ENCODE measurements at regions not wholly inside any gene's neighbourhood (a gene's known extent, or its start where the extent isn't known, plus 50 kb on each side); places are given as distances from the start of the nearest gene placed in this dataset.
"Not testable (repeated sequence)": the region's sequence is repeated elsewhere in the genome, so short reads cannot be mapped to it uniquely, and the experiment has no call there.

DNA sequence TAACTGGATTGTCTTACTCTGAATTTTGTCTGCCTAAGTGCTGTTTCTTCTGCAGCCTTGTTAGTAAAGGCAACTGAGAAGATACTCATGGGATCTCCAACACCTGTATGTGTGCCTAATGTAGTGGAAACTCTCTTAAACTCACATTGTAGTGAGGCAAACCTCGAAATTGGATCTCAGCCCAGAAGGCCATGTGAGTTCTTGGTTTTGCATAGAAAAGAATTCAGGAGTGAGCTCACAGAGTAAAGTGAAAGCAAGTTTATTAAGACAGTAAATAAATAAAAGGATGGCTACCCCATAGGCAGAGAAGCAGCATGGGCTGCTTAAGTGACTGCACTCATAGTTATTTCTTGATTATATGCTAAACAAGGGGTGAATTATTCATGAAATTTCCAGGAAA is 1344.7 kb downstream of the NCAM2 start:
- Histone ChIP-seq H3K79me2 (ENCODE audit: control insufficient read depth, insufficient read depth, low read length, unreplicated experiment) (no peaks in the 10 kb centered on the region), H3K27me3 (ENCODE audit: insufficient read depth, low read length) (no peaks in the 10 kb centered on the region), H3K4me3 (ENCODE audit: low read depth, low read length) (no peak overlapping the region), H3K36me3 (ENCODE audit: insufficient read depth, low read length) (no peaks in the 10 kb centered on the region), H3K27ac (ENCODE audit: low read depth, low read length) (no peak overlapping the region), H3K4me1 (ENCODE audit: control insufficient read depth, insufficient read depth, low read length, unreplicated experiment) (no peaks in the 10 kb centered on the region), H2AFZ (ENCODE audit: low read length, unreplicated experiment) (no peak overlapping the region)

GRCh38 chr21:22343303-22343702 is 1345.1 kb downstream of the NCAM2 start:
- Histone ChIP-seq H3K36me3 (ENCODE audit: insufficient read depth, low read length) (no peaks in the 10 kb centered on the region), H3K27ac (ENCODE audit: low read depth, low read length) (no peak overlapping the region), H3K4me3 (ENCODE audit: low read depth, low read length) (no peak overlapping the region), H3K27me3 (ENCODE audit: insufficient read depth, low read length) (no peaks in the 10 kb centered on the region), H3K79me2 (ENCODE audit: control insufficient read depth, insufficient read depth, low read length, unreplicated experiment) (no peaks in the 10 kb centered on the region), H2AFZ (ENCODE audit: low read length, unreplicated experiment) (no peak overlapping the region), H3K4me1 (ENCODE audit: control insufficient read depth, insufficient read depth, low read length, unreplicated experiment) (no peaks in the 10 kb centered on the region)

- Histone ChIP-seq H3K36me3 (ENCODE audit: insufficient read depth, low read length) (no peaks in the 10 kb centered on the region), H3K4me3 (ENCODE audit: low read depth, low read length) (no peak overlapping the region), H3K27ac (ENCODE audit: low read depth, low read length) (no peak overlapping the region), H3K4me1 (ENCODE audit: control insufficient read depth, insufficient read depth, low read length, unreplicated experiment) (no peaks in the 10 kb centered on the region), H2AFZ (ENCODE audit: low read length, unreplicated experiment) (no peak overlapping the region), H3K79me2 (ENCODE audit: control insufficient read depth, insufficient read depth, low read length, unreplicated experiment) (no peaks in the 10 kb centered on the region), H3K27me3 (ENCODE audit: insufficient read depth, low read length) (no peaks in the 10 kb centered on the region)
Observed at GRCh38 chr21:22343721-22344120, 1345.5 kb downstream of the NCAM2 start.

- no peaks in the 10 kb centered on the region for H3K27me3 ChIP-seq (ENCODE audit: insufficient read depth, low read length)
- no peaks in the 10 kb centered on the region for H3K4me1 ChIP-seq (ENCODE audit: control insufficient read depth, insufficient read depth, low read length, unreplicated experiment)
- no peak overlapping the region for H3K27ac ChIP-seq (ENCODE audit: low read depth, low read length)
- H3K36me3 ChIP-seq (ENCODE audit: insufficient read depth, low read length), result no peaks in the 10 kb centered on the region
- H3K79me2 ChIP-seq (ENCODE audit: control insufficient read depth, insufficient read depth, low read length, unreplicated experiment), result no peaks in the 10 kb centered on the region
- no peak overlapping the region for H2AFZ ChIP-seq (ENCODE audit: low read length, unreplicated experiment)
- no peak overlapping the region for H3K4me3 ChIP-seq (ENCODE audit: low read depth, low read length)
Observed at GRCh38 chr21:22345624-22346023, 1347.4 kb downstream of the NCAM2 start.

- Histone ChIP-seq H3K27ac (ENCODE audit: low read depth, low read length) (no peak overlapping the region), H2AFZ (ENCODE audit: low read length, unreplicated experiment) (no peak overlapping the region), H3K27me3 (ENCODE audit: insufficient read depth, low read length) (no peaks in the 10 kb centered on the region)
Observed at GRCh38 chr21:22346576-22346975, 1348.4 kb downstream of the NCAM2 start.

DNA sequence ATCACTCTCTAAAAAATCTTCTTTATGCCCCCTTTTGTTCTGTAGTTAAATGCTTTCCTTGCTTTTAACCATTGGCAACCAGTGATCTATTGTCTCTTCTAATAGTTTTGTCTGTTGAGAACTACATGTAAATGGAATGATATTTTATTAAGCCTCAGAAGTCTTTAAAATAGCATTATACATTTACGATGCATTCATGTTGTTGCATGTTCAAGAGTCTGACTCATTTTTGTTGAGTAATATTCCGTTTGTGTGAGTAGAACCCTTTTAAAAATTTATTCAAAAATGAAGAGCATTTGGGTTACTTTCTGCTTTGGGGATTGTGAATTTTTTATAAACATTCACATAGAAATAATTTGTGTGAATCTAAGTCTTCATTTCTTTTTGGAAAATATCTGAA is 1352.9 kb downstream of the NCAM2 start:
- Histone ChIP-seq H3K27me3 (ENCODE audit: insufficient read depth, low read length) (no peaks in the 10 kb centered on the region), H3K27ac (ENCODE audit: low read depth, low read length) (no peak overlapping the region), H3K4me1 (ENCODE audit: control insufficient read depth, insufficient read depth, low read length, unreplicated experiment) (no peaks in the 10 kb centered on the region), H3K4me3 (ENCODE audit: low read depth, low read length) (no peak overlapping the region), H2AFZ (ENCODE audit: low read length, unreplicated experiment) (no peak overlapping the region), H3K36me3 (ENCODE audit: insufficient read depth, low read length) (no peaks in the 10 kb centered on the region), H3K79me2 (ENCODE audit: control insufficient read depth, insufficient read depth, low read length, unreplicated experiment) (no peaks in the 10 kb centered on the region)

More at GRCh38 chr21:22346576-22346975, 1348.4 kb downstream of the NCAM2 start:
- Histone ChIP-seq H3K36me3 (ENCODE audit: insufficient read depth, low read length) (no peaks in the 10 kb centered on the region), H3K79me2 (ENCODE audit: control insufficient read depth, insufficient read depth, low read length, unreplicated experiment) (no peaks in the 10 kb centered on the region), H3K4me1 (ENCODE audit: control insufficient read depth, insufficient read depth, low read length, unreplicated experiment) (no peaks in the 10 kb centered on the region), H3K4me3 (ENCODE audit: low read depth, low read length) (no peak overlapping the region)

- H3K79me2 ChIP-seq (ENCODE audit: control insufficient read depth, insufficient read depth, low read length, unreplicated experiment), result no peaks in the 10 kb centered on the region
- H3K4me1 ChIP-seq (ENCODE audit: control insufficient read depth, insufficient read depth, low read length, unreplicated experiment), result no peaks in the 10 kb centered on the region
- H3K36me3 ChIP-seq (ENCODE audit: insufficient read depth, low read length), result no peaks in the 10 kb centered on the region
- H3K27ac ChIP-seq (ENCODE audit: low read depth, low read length), result no peak overlapping the region
- no peaks in the 10 kb centered on the region for H3K27me3 ChIP-seq (ENCODE audit: insufficient read depth, low read length)
- no peak overlapping the region for H3K4me3 ChIP-seq (ENCODE audit: low read depth, low read length)
- no peak overlapping the region for H2AFZ ChIP-seq (ENCODE audit: low read length, unreplicated experiment)
Observed at GRCh38 chr21:22352088-22352487, 1353.9 kb downstream of the NCAM2 start.

DNA sequence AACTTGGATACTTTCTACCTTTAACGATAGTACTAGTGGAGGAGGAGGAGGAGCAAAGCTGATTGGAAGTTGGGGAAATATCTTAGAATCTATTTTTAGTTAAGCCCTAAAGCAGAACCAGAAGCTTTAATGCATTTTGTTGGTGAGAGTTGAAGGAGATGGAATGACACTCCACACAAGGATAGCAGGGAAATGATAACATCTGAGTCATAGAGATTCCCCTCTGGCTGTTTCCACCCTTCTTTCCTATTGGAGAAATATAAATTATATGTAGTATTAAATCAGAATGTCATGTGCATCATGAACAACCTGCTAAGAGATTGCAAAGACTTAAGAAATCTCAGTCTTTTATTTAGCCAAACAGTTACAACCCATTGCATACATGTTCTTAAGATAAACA is 1357.7 kb downstream of the NCAM2 start:
- H3K4me3 ChIP-seq (ENCODE audit: low read depth, low read length), result no peak overlapping the region
- no peaks in the 10 kb centered on the region for H3K36me3 ChIP-seq (ENCODE audit: insufficient read depth, low read length)

DNA sequence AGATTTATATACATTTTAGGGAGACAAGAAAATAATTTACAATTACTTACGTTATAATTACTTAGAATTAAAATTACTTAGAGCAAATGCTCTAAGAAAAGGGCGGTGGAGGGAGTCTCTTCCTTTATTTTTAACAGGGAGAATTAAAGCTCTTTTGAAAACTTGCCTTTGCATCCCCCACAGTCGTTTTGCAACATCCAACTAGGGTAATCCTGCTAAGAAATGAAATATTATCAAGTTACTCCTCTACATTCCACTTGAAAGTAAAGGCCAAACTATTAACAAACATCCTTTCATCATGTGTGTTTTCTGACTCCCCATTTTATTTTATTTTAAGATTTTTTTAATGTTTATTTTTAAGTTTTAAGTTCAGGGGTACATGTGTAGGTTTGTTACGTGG is 1358.5 kb downstream of the NCAM2 start:
- no peaks in the 10 kb centered on the region for H3K36me3 ChIP-seq (ENCODE audit: insufficient read depth, low read length)
- H3K4me3 ChIP-seq (ENCODE audit: low read depth, low read length), result no peak overlapping the region
- H3K27me3 ChIP-seq (ENCODE audit: insufficient read depth, low read length), result no peaks in the 10 kb centered on the region
- H3K4me1 ChIP-seq (ENCODE audit: control insufficient read depth, insufficient read depth, low read length, unreplicated experiment), result no peaks in the 10 kb centered on the region
- H3K79me2 ChIP-seq (ENCODE audit: control insufficient read depth, insufficient read depth, low read length, unreplicated experiment), result no peaks in the 10 kb centered on the region
- no peak overlapping the region for H3K27ac ChIP-seq (ENCODE audit: low read depth, low read length)
- H2AFZ ChIP-seq (ENCODE audit: low read length, unreplicated experiment), result no peak overlapping the region

More for the DNA sequence above, 1357.7 kb downstream of the NCAM2 start:
- H3K4me1 ChIP-seq (ENCODE audit: control insufficient read depth, insufficient read depth, low read length, unreplicated experiment), result no peaks in the 10 kb centered on the region
- H3K27me3 ChIP-seq (ENCODE audit: insufficient read depth, low read length), result no peaks in the 10 kb centered on the region
- H2AFZ ChIP-seq (ENCODE audit: low read length, unreplicated experiment), result no peak overlapping the region
- H3K79me2 ChIP-seq (ENCODE audit: control insufficient read depth, insufficient read depth, low read length, unreplicated experiment), result no peaks in the 10 kb centered on the region
- H3K27ac ChIP-seq (ENCODE audit: low read depth, low read length), result no peak overlapping the region

- not testable (repeated sequence) for H2AFZ ChIP-seq (ENCODE audit: low read length, unreplicated experiment); H3K4me3 ChIP-seq (ENCODE audit: low read depth, low read length); H3K27ac ChIP-seq (ENCODE audit: low read depth, low read length); H3K79me2 ChIP-seq (ENCODE audit: control insufficient read depth, insufficient read depth, low read length, unreplicated experiment); H3K36me3 ChIP-seq (ENCODE audit: insufficient read depth, low read length); H3K27me3 ChIP-seq (ENCODE audit: insufficient read depth, low read length); H3K4me1 ChIP-seq (ENCODE audit: control insufficient read depth, insufficient read depth, low read length, unreplicated experiment)
Observed at GRCh38 chr21:22359599-22359998, 1361.4 kb downstream of the NCAM2 start.

GRCh38 chr21:22363504-22363903 is 1365.3 kb downstream of the NCAM2 start:
- no peaks in the 10 kb centered on the region for H3K36me3 ChIP-seq (ENCODE audit: insufficient read depth, low read length)
- H3K27ac ChIP-seq (ENCODE audit: low read depth, low read length), result no peak overlapping the region
- no peaks in the 10 kb centered on the region for H3K79me2 ChIP-seq (ENCODE audit: control insufficient read depth, insufficient read depth, low read length, unreplicated experiment)
- no peak overlapping the region for H3K4me3 ChIP-seq (ENCODE audit: low read depth, low read length)
- no peaks in the 10 kb centered on the region for H3K4me1 ChIP-seq (ENCODE audit: control insufficient read depth, insufficient read depth, low read length, unreplicated experiment)
- H3K27me3 ChIP-seq (ENCODE audit: insufficient read depth, low read length), result no peaks in the 10 kb centered on the region
- no peak overlapping the region for H2AFZ ChIP-seq (ENCODE audit: low read length, unreplicated experiment)

All from ACC112 (cell line).